Stimulated activated naive CD8-positive, alpha-beta T cell treated with anti-CD3 and anti-CD28 coated beads, Interleukin-15, Interleukin-2, amounts not matched to agents 100 ng/mL and 50 ng/mL, for 24 hours (primary cell): ENCODE measurements at regions not wholly inside any gene's neighbourhood (a gene's known extent, or its start where the extent isn't known, plus 50 kb on each side); places are given as distances from the start of the nearest gene placed in this dataset.

ENCODE experiments used
- H3K27ac Mint-ChIP-seq: one replicate; pipeline ENCODE4 v1.8.0; 2021; ENCODE audit warnings: mild to moderate bottlenecking, mixed read lengths
- H3K27me3 Mint-ChIP-seq: one replicate; pipeline ENCODE4 v1.8.0; 2021; ENCODE audit warnings: mixed read lengths
- H3K36me3 Mint-ChIP-seq: one replicate; pipeline ENCODE4 v1.8.0; 2021; ENCODE audit warnings: low read depth, mixed read lengths
- H3K4me1 Mint-ChIP-seq: one replicate; pipeline ENCODE4 v1.8.0; 2021; ENCODE audit warnings: low read depth, mixed read lengths
- H3K4me3 Mint-ChIP-seq: one replicate; pipeline ENCODE4 v1.8.0; 2021; ENCODE audit warnings: mild to moderate bottlenecking, mixed read lengths
- H3K9me3 Mint-ChIP-seq: one replicate; pipeline ENCODE4 v1.8.0; 2021; ENCODE audit warnings: mixed read lengths

GRCh38 chr16:55955845-55956244 is 80.7 kb upstream of the CES5A start:
- no peaks in the 10 kb centered on the region for H3K36me3 Mint-ChIP-seq
- no peak overlapping the region for H3K27ac Mint-ChIP-seq
- no peak overlapping the region for H3K4me3 Mint-ChIP-seq
- peaks cover 25% of the 10 kb centered on the region for H3K27me3 Mint-ChIP-seq
- H3K4me1 Mint-ChIP-seq, result no peaks in the 10 kb centered on the region
- H3K9me3 Mint-ChIP-seq, result peaks cover 7% of the 10 kb centered on the region

GRCh38 chr16:55955424-55955823 is 80.3 kb upstream of the CES5A start:
- H3K9me3 Mint-ChIP-seq, result peaks cover 7% of the 10 kb centered on the region
- H3K4me1 Mint-ChIP-seq, result no peaks in the 10 kb centered on the region
- peaks cover 27% of the 10 kb centered on the region for H3K27me3 Mint-ChIP-seq
- H3K36me3 Mint-ChIP-seq, result no peaks in the 10 kb centered on the region
- no peak overlapping the region for H3K27ac Mint-ChIP-seq
- H3K4me3 Mint-ChIP-seq, result no peak overlapping the region

GRCh38 chr16:55954906-55955305 is 79.7 kb upstream of the CES5A start:
- no peaks in the 10 kb centered on the region for H3K36me3 Mint-ChIP-seq
- no peaks in the 10 kb centered on the region for H3K4me1 Mint-ChIP-seq
- peaks cover 24% of the 10 kb centered on the region for H3K27me3 Mint-ChIP-seq
- no peak overlapping the region for H3K27ac Mint-ChIP-seq
- H3K4me3 Mint-ChIP-seq, result no peak overlapping the region
- peaks cover 5% of the 10 kb centered on the region for H3K9me3 Mint-ChIP-seq

DNA sequence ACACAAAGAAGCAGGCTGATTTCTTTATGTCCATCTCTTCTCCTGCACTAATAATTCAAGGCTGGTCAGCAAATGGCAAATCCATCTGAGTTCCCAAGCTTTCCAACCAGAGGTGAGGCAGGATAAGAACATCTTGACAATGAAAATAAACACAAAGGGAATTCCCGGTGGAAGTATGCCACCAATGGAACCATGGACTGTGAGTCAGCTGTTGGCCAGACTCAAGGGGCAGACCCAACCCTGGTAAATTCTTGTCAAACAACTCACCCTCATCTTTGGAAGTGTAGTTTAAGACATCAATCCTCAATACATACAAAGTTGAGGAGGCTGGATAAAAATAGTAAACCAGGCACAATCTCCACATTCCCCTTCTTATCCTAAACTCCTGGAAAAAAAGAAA is 74.3 kb upstream of the CES5A start:
- no peaks in the 10 kb centered on the region for H3K4me1 Mint-ChIP-seq
- no peaks in the 10 kb centered on the region for H3K36me3 Mint-ChIP-seq
- H3K4me3 Mint-ChIP-seq, result no peak overlapping the region
- H3K27ac Mint-ChIP-seq, result no peak overlapping the region
- H3K9me3 Mint-ChIP-seq, result no peaks in the 10 kb centered on the region
- peaks cover 43% of the 10 kb centered on the region for H3K27me3 Mint-ChIP-seq

DNA sequence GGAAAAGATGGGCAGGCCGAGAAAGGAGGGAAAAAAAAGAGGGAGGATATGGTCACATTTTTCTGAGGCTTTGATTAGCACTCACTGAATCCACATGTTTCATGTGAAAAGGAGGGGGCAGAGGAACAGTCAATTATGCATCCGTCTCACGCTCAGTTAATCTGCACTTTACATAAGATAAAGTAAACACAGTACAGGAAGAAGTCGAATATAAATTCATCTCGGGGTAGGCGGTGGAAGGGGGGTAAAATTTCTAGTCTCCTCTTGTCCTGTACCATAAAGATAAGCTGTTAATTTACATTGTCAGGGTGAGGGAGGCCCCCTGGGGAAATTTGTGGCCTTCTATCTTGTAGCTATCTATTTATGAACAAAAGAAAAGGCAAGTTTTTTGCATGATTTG is 73.1 kb upstream of the CES5A start:
- Mint-ChIP-seq H3K4me1 (no peaks in the 10 kb centered on the region), H3K4me3 (no peak overlapping the region), H3K27me3 (peaks cover 49% of the 10 kb centered on the region), H3K9me3 (no peaks in the 10 kb centered on the region), H3K27ac (no peak overlapping the region), H3K36me3 (no peaks in the 10 kb centered on the region)

- peaks cover 56% of the 10 kb centered on the region for H3K27me3 Mint-ChIP-seq
- H3K4me3 Mint-ChIP-seq, result no peak overlapping the region
- no peaks in the 10 kb centered on the region for H3K4me1 Mint-ChIP-seq
- no peak overlapping the region for H3K27ac Mint-ChIP-seq
- no peaks in the 10 kb centered on the region for H3K36me3 Mint-ChIP-seq
- H3K9me3 Mint-ChIP-seq, result no peaks in the 10 kb centered on the region
These were observed 72.2 kb upstream of the CES5A start for GRCh38 chr16:55947366-55947765.

DNA sequence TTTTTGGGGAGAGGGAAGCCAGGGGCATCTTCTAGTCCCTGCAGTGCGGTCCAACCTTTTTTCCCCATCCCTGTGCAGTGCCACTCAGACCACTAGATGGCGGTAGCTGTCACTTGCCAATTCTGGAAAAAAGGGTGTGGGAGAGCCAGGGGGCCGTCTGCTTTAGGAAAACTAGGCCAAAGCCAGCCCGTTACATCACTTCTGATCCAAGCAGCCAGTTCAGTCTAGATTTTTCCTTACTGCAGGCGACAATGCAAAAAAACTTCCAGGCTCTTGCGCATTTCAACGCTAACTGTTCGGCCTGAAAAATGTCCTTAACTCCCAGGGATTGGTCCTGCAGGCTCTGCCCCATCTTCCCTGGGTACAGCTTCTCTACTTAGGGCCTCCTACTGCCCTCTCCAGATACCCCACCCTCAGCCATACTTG is 69.2 kb upstream of the CES5A start:
- Mint-ChIP-seq H3K27ac (no peak overlapping the region), H3K4me1 (no peaks in the 10 kb centered on the region), H3K36me3 (no peaks in the 10 kb centered on the region), H3K27me3 (peaks cover 68% of the 10 kb centered on the region), H3K9me3 (peaks cover 4% of the 10 kb centered on the region), H3K4me3 (no peak overlapping the region)

GRCh38 chr16:55943267-55943666 is 68.1 kb upstream of the CES5A start:
- Mint-ChIP-seq H3K4me1 (no peaks in the 10 kb centered on the region), H3K36me3 (no peaks in the 10 kb centered on the region), H3K4me3 (no peak overlapping the region), H3K27ac (no peak overlapping the region), H3K27me3 (peaks cover 65% of the 10 kb centered on the region), H3K9me3 (peaks cover 4% of the 10 kb centered on the region)

DNA sequence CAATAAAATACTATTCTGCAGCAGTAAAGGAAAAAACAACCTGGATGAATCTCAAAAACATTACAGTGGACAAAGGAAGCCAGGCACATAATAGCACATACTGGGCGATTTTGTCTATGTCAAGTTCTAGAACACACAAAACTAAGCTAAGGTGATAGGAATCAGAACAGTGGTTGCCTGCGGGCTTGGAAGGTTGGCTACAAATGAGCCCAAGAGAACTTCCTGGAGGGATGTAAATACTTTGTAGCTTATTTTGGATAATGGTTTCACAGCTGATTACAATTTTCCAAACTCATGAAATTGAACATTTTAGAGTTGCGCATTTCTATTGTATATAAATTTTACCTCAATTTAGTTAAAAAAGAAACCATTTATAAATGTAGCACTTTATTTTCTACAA is 67.6 kb upstream of the CES5A start:
- Mint-ChIP-seq H3K4me3 (no peak overlapping the region), H3K27ac (no peak overlapping the region), H3K27me3 (peaks cover 65% of the 10 kb centered on the region), H3K9me3 (peaks cover 4% of the 10 kb centered on the region), H3K4me1 (no peaks in the 10 kb centered on the region), H3K36me3 (no peaks in the 10 kb centered on the region)

DNA sequence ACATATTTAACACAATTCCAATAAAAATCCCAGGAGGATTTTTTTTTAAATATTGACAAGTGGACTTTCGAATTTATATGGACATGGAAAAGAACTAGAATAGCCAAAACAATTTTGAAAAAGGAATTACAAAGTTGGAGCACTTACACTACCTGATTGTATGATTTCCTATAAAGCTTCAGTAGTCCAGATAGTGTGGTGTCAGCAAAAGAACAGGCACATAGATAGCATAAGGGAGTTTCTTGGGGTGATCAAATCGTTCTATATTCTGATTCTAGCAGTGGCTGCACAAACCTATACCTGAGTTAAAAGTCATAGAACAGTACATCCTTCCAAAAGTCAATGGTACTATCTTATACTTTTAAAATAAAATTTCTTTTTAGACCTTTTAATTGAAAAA is 66.4 kb upstream of the CES5A start:
- no peaks in the 10 kb centered on the region for H3K36me3 Mint-ChIP-seq
- H3K27ac Mint-ChIP-seq, result no peak overlapping the region
- peaks cover 63% of the 10 kb centered on the region for H3K27me3 Mint-ChIP-seq
- H3K4me3 Mint-ChIP-seq, result no peak overlapping the region
- H3K4me1 Mint-ChIP-seq, result no peaks in the 10 kb centered on the region
- H3K9me3 Mint-ChIP-seq, result peaks cover 4% of the 10 kb centered on the region

GRCh38 chr16:55938126-55938525 is 63.0 kb upstream of the CES5A start:
- no peak overlapping the region for H3K4me3 Mint-ChIP-seq
- H3K4me1 Mint-ChIP-seq, result no peaks in the 10 kb centered on the region
- peaks cover 62% of the 10 kb centered on the region for H3K27me3 Mint-ChIP-seq
- H3K27ac Mint-ChIP-seq, result no peak overlapping the region
- no peaks in the 10 kb centered on the region for H3K36me3 Mint-ChIP-seq
- peaks cover 9% of the 10 kb centered on the region for H3K9me3 Mint-ChIP-seq

- peaks cover 27% of the 10 kb centered on the region for H3K27me3 Mint-ChIP-seq
- H3K27ac Mint-ChIP-seq, result no peak overlapping the region
- no peaks in the 10 kb centered on the region for H3K36me3 Mint-ChIP-seq
- peaks cover 5% of the 10 kb centered on the region for H3K9me3 Mint-ChIP-seq
- no peak overlapping the region for H3K4me3 Mint-ChIP-seq
- H3K4me1 Mint-ChIP-seq, result no peaks in the 10 kb centered on the region
These were observed 57.9 kb upstream of the CES5A start for GRCh38 chr16:55933038-55933437.

DNA sequence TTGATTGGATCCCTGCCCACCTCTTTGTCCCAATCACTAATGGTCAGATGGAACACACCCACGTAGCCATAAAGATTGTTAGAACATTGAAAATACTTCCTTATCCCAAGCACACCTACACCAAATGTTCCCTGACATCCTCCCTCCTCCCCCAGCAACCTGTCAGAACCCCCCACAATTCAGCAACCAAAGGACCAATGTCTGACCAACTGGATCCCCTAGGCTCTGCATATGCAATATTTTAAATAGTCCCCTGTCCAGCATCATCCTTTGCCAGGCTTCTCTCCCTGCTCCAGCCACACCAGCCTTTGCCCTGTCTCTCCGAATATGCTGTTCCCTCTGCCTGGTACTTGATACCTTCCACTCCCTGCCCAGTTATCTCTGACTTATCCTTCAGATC is 54.9 kb upstream of the CES5A start:
- no peak overlapping the region for H3K27ac Mint-ChIP-seq
- no peaks in the 10 kb centered on the region for H3K36me3 Mint-ChIP-seq
- H3K9me3 Mint-ChIP-seq, result peaks cover 8% of the 10 kb centered on the region
- no peaks in the 10 kb centered on the region for H3K4me1 Mint-ChIP-seq
- no peak overlapping the region for H3K4me3 Mint-ChIP-seq
- peaks cover 19% of the 10 kb centered on the region for H3K27me3 Mint-ChIP-seq

GRCh38 chr16:55929181-55929580 is 54.0 kb upstream of the CES5A start:
- peaks cover 24% of the 10 kb centered on the region for H3K27me3 Mint-ChIP-seq
- H3K4me1 Mint-ChIP-seq, result no peaks in the 10 kb centered on the region

GRCh38 chr16:55925242-55925641 is 50.1 kb upstream of the CES5A start:
- Mint-ChIP-seq H3K9me3 (peaks cover 13% of the 10 kb centered on the region), H3K36me3 (no peaks in the 10 kb centered on the region)

More at GRCh38 chr16:55929181-55929580, 54.0 kb upstream of the CES5A start:
- Mint-ChIP-seq H3K27ac (no peak overlapping the region), H3K4me3 (no peak overlapping the region), H3K36me3 (no peaks in the 10 kb centered on the region), H3K9me3 (peaks cover 8% of the 10 kb centered on the region)

More at GRCh38 chr16:55925242-55925641, 50.1 kb upstream of the CES5A start:
- H3K27ac Mint-ChIP-seq, result no peak overlapping the region
- H3K4me3 Mint-ChIP-seq, result no peak overlapping the region
- H3K4me1 Mint-ChIP-seq, result no peaks in the 10 kb centered on the region
- peaks cover 52% of the 10 kb centered on the region for H3K27me3 Mint-ChIP-seq
